AG04449 (cell line): ENCODE measurements at regions not wholly inside any gene's neighbourhood (a gene's known extent, or its start where the extent isn't known, plus 50 kb on each side); places are given as distances from the start of the nearest gene placed in this dataset.

Experiments
- CTCF ChIA-PET: fragments of 350-600 bp; formaldehyde crosslinking; extraction: SDS; loops from one replicate; lab custom pipeline; 2021; ENCODE audit warnings: antibody characterized with exemption; lab: Yijun Ruan, JAX
- POLR2A ChIA-PET: fragments of 400-600, 350-600 bp; formaldehyde crosslinking; extraction: SDS; loops from one replicate; lab custom pipeline; 2020; ENCODE audit warnings: antibody characterized with exemption, inconsistent platforms; lab: Yijun Ruan, JAX
- DNase-seq: peaks from one replicate; pipeline ENCODE4 v3.0.0-alpha.2; 2010; ENCODE audit warnings: low read depth, low spot score
- H3K4me3 ChIP-seq: 2 replicates; pipeline ENCODE4 v1.5.1; 2011; ENCODE audit warnings: low read depth, mild to moderate bottlenecking, control low read depth, low read length
- TF ChIP-seq, protein P1 (sequence below): IDR thresholded peaks from one replicate; pipeline ENCODE4 v1.5.1; 2011; ENCODE audit warnings: mild to moderate bottlenecking, moderate library complexity, low read length, control low read depth, inconsistent platforms; ENCODE audit not compliant: insufficient read depth; ENCODE audit errors: missing control alignments

DNA sequence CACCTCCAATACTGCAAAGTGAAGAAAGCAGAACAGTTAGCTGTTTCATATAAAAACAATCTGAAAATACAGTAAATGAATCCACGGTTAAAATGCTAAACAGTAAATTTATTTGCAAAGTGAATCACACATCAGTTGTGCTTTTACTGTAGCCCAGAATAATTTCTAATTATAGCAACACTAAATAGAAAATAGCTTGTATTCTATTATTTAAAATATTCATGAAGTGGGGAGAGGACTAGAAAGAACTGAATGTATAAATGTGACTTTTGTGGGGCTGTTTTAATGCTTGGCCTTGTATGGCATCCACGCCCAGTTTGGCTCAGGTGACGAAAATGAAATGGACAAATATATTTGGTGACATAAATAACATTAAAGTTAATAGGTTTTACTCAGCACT, 148.2 kb downstream of the ATP23 start:
- no peak for DNase-seq
- POLR2A ChIA-PET = no interaction called here
- CTCF ChIA-PET = no interaction called here
- TF ChIP-seq, protein P1, sequence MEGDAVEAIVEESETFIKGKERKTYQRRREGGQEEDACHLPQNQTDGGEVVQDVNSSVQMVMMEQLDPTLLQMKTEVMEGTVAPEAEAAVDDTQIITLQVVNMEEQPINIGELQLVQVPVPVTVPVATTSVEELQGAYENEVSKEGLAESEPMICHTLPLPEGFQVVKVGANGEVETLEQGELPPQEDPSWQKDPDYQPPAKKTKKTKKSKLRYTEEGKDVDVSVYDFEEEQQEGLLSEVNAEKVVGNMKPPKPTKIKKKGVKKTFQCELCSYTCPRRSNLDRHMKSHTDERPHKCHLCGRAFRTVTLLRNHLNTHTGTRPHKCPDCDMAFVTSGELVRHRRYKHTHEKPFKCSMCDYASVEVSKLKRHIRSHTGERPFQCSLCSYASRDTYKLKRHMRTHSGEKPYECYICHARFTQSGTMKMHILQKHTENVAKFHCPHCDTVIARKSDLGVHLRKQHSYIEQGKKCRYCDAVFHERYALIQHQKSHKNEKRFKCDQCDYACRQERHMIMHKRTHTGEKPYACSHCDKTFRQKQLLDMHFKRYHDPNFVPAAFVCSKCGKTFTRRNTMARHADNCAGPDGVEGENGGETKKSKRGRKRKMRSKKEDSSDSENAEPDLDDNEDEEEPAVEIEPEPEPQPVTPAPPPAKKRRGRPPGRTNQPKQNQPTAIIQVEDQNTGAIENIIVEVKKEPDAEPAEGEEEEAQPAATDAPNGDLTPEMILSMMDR = no peak
- no peak overlapping the region for H3K4me3 ChIP-seq

DNA sequence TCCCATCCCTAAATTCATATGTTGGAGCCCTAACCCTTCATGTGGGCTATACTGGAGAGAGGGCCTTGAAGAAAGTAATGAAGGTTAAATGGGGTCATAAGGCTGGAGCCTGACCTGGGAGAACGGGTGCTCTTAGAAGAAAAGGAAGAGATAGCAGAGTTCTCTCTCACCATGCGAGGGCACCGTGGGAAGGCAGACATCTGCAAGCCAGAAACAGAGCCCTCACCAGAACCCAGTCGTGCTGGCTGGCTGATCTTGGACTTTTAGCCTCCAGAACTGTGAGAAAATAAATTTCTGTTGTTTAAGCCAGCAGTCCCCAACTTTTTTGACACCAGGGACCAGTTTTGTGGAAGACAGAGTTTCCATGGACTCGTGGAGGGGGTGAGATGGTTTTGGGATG, 149.3 kb downstream of the ATP23 start:
- ChIA-PET POLR2A (no interaction called here), CTCF (no interaction called here)
- TF ChIP-seq, protein P1 = no peak
- no peak overlapping the region for H3K4me3 ChIP-seq
- no peak for DNase-seq

DNA sequence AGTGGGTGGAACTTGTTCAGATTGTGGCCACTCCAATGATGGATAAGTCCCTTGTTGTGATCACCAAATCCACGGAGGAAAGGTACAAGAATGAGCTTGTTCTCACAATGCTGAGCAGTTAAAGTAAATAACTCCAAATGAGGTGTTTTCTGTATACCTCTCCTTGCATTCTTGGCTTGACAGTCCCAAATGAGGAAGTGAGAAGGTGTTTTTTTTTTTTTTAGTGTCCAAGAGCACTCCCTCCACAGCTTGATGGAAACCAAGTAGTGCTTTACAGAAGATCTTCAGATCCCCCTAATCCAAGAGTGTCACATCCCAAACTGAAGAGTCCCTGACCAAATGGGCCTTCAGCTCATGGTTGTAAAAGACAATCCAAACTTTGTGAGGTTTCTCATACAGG, 153.6 kb downstream of the ATP23 start:
- POLR2A ChIA-PET = no interaction called here
- no peak overlapping the region for H3K4me3 ChIP-seq
- CTCF ChIA-PET = no interaction called here
- no peak for DNase-seq
- TF ChIP-seq, protein P1 = no peak

DNA sequence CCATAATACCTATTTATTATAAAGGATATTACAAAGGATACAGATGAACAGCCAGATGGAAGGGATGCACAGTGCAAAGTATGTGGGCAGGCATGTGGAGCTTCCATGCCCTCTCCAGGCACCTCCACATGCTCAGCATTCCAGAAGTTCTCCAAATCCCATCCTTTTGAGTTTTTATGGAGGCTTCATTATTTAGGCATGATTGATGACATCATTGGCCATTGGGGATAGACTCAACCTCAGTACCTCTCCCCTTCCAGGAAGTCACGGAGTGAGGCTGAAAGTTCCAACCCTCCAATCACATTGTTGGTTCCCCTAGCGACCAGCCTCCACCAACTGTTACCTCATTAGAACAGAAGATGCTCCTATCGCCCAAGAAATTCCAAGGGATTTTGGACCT, 156.4 kb downstream of the ATP23 start:
- CTCF ChIA-PET = no interaction called here
- no peak overlapping the region for H3K4me3 ChIP-seq
- TF ChIP-seq, protein P1 = no peak
- POLR2A ChIA-PET = no interaction called here
- DNase-seq = no peak

DNA sequence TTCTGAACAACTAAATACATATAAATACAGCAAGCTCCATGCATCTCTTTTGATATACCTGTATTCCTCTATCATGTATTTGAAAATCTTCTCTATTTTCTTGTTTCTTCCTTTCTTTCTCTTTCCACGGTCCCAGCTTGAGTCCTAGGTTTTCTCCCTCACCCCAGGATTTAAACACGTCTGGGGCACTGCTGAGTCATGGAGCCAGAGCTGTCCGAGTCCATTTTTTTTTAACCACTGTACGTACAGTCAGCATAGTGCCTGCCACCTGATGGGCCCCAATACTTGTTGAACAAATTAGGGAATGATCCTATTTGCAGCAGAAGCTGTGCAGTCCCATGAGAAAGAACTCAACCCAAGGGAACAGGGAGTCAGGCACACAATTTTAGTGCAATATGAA, 158.1 kb downstream of the ATP23 start:
- no peak for DNase-seq
- ChIA-PET POLR2A (no interaction called here), CTCF (no interaction called here)
- no peak overlapping the region for H3K4me3 ChIP-seq
- TF ChIP-seq, protein P1 = no peak

DNA sequence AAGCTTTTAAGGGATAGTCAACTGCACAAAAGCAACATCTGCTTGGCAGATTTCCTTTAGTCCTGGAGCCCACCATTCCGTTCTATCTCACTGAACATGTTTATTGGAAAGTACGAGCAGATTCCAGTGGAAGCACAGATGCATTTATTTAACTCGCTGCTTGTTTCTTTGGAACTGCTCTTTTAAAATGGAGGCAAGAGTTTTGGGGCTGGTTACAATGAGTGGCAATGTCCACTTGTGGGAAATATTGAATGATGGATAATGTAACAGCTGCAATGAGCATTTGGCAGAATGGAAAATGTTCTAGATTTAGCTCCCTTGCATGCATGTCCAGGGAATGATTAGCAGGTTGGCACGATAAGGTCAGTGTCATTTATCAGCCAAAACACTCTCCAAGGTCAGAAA, 163.0 kb downstream of the ATP23 start:
- H3K4me3 ChIP-seq = no peak overlapping the region
- POLR2A ChIA-PET = no interaction called here
- CTCF ChIA-PET = no interaction called here
- no peak for DNase-seq
- TF ChIP-seq, protein P1 = no peak
